ENCODE measurements at regions not wholly inside any gene's neighbourhood (a gene's known extent, or its start where the extent isn't known, plus 50 kb on each side); places are given as distances from the start of the nearest gene placed in this dataset.

DNA sequence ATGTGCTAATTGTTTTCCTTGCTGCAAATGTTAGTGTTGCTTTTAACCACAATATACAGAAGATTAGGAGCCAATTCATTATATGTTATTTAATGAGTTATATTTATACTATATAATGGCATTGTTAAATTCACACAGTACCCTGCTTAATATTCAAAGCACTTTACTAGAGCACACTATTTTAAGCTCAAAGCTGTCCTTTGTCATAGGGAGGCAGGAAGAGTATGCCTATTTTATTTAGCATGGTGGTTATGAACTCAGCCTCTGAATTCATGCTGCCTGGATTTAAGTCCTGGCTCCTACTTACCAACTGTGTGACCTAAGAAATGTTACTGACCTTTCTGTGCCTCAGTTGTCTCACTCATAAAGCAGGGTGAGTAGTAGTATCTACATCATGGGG is 80.5 kb downstream of the FASTKD2 start:
- TF ChIP-seq CTCF (IDR thresholded peaks at IDR 0.05) (no peak), POLR2A (IDR thresholded peaks at IDR 0.05) (no peak)

All from body of pancreas (tissue), 4 donors.